ENCODE measurements at regions not wholly inside any gene's neighbourhood (a gene's known extent, or its start where the extent isn't known, plus 50 kb on each side); places are given as distances from the start of the nearest gene placed in this dataset.

DNA sequence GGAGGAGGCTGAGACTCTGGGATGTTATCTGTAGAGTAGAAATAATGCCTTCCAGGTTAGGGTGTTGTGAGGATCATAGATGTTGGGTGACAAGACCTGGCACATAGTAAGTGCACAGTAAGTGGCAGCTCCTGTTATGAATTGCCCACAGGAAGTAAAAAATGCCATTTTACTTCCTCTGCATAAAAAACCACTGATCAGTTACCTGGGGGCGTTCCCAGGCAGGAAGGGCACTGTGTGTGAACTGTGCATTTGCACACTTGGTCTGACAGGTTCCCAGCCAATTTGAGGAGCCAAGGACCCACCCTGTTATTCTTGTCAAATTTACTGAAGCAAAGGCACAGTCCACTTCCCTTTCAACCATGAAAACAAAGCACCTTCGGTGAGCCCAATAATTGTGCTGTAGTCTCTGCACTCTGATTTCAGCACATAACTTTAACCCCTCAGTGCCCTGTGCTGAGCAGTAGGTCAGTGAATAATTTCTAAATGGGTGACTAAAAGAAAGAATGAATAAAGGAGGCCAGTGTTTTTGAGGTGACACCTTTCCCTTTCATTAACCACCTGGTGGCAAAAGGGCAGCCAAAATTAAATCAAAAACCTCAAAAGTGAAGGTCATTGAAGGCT, 85.8 kb upstream of the ARHGEF3 start:
- DNase-seq, result no peak
- POLR2A ChIA-PET (ENCODE audit: unreplicated experiment), result interaction anchor here (0.6 kb wide), 1 partner anchor 264 kb away, joined by 6 read pairs; no protein-coding TSS in a partner anchor
- Histone ChIP-seq H2AFZ (replicated peaks; ENCODE audit: low read length, poor library complexity) (no peak overlapping the region), H2BK15ac (ENCODE audit: low read depth, low read length) (no peak overlapping the region), H3K9ac (ENCODE audit: low read depth, low read length) (no peak overlapping the region), H3K4ac (ENCODE audit: low read depth, low read length) (no peak overlapping the region), H3K79me1 (ENCODE audit: low read depth in 1 of 2, low read length in 2 of 2) (no peaks in the 10 kb centered on the region), H4K8ac (ENCODE audit: low read depth in 2 of 2, low read length in 2 of 2) (no peak overlapping the region), H3K4me3 (ENCODE audit: insufficient read depth, low read depth, low read length) (no peak overlapping the region), H3K4me1 (ENCODE audit: control insufficient read depth, insufficient read depth, low read length) (no peaks in the 10 kb centered on the region), H3K4me2 (ENCODE audit: low read depth, low read length) (no peak overlapping the region), H2BK5ac (ENCODE audit: low read depth, low read length, poor library complexity, severe bottlenecking) (no peak overlapping the region), H3K9me3 (ENCODE audit: control insufficient read depth, insufficient read depth, low read length) (no peaks in the 10 kb centered on the region), H3K9me1 (ENCODE audit: insufficient read depth, low read length) (no peaks in the 10 kb centered on the region), H4K5ac (ENCODE audit: low read depth, low read length) (no peak overlapping the region), H2BK120ac (ENCODE audit: low read depth, low read length) (no peak overlapping the region), H3K14ac (replicated peaks; ENCODE audit: low read depth, low read length) (no peak overlapping the region), H3K27ac (ENCODE audit: insufficient read depth, low read length) (no peak overlapping the region), H3K18ac (ENCODE audit: low read depth, low read length) (no peak overlapping the region), H2AK9ac (replicated peaks; ENCODE audit: low read depth, low read length, poor library complexity) (no peak overlapping the region), H3K56ac (ENCODE audit: extremely low read depth, insufficient read depth, low read length) (no peak overlapping the region), H3K27me3 (ENCODE audit: control insufficient read depth, insufficient read depth, low read length) (peaks cover 5% of the 10 kb centered on the region), H2BK20ac (ENCODE audit: low read depth, low read length) (no peak overlapping the region), H4K20me1 (ENCODE audit: insufficient read depth, low read length) (no peaks in the 10 kb centered on the region), H3K23ac (ENCODE audit: low read depth, low read length) (no peak overlapping the region), H4K91ac (ENCODE audit: insufficient read depth, low read depth, low read length) (no peak overlapping the region), H3K36me3 (ENCODE audit: control insufficient read depth, insufficient read depth, low read length) (no peaks in the 10 kb centered on the region), H2AK5ac (ENCODE audit: low read depth, low read length) (no peak overlapping the region)
- 100% methylated on average over 1 of the region's 2 CpGs; no CpG with 5 or more reads in 1 of the 2 experiments for WGBS, 2 experiments (ENCODE audit: extremely low coverage in 2 of 2, insufficient read length in 1 of 2)
- CTCF ChIA-PET, result interaction anchor here (0.6 kb wide), 2 partner anchors 20 to 68 kb away, joined by 4 read pairs; no protein-coding TSS in a partner anchor
- dilution Hi-C loops (cut with HindIII; ENCODE audit: low sequenced_read_pairs, unreplicated experiment) (no loop called here), in situ Hi-C loops (cut with MboI; ENCODE audit: low sequenced_read_pairs) (no loop called here), intact Hi-C loops (cut with micrococcal nuclease) (no loop called here)
- no peak for TF ChIP-seq CEBPB (IDR thresholded peaks at IDR 0.05; ENCODE audit: low read depth, low read length)
- TF ChIP-seq POLR2A (IDR thresholded peaks at IDR 0.05; ENCODE audit: low read depth, low read length), result no peak
- no peak for TF ChIP-seq CTCF (conservative IDR thresholded peaks at IDR 0.05; ENCODE audit: low read depth, low read length)
- TF ChIP-seq MAFK (IDR thresholded peaks at IDR 0.05; ENCODE audit: low read depth, low read length), result no peak
- no peak for TF ChIP-seq RFX5 (IDR thresholded peaks at IDR 0.05; ENCODE audit: low read depth, low read length)
- no peak for TF ChIP-seq USF2 (IDR thresholded peaks at IDR 0.05; ENCODE audit: low read depth, low read length)
- TF ChIP-seq RCOR1 (IDR thresholded peaks at IDR 0.05; ENCODE audit: insufficient replicate concordance, low read length), result no peak
- no peak for TF ChIP-seq FOS (IDR thresholded peaks at IDR 0.05; ENCODE audit: low read depth, low read length)
- TF ChIP-seq, protein P1, sequence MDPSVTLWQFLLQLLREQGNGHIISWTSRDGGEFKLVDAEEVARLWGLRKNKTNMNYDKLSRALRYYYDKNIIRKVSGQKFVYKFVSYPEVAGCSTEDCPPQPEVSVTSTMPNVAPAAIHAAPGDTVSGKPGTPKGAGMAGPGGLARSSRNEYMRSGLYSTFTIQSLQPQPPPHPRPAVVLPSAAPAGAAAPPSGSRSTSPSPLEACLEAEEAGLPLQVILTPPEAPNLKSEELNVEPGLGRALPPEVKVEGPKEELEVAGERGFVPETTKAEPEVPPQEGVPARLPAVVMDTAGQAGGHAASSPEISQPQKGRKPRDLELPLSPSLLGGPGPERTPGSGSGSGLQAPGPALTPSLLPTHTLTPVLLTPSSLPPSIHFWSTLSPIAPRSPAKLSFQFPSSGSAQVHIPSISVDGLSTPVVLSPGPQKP (IDR thresholded peaks at IDR 0.05; ENCODE audit: borderline replicate concordance, low read depth, low read length), result no peak
- TF ChIP-seq RAD21 (IDR thresholded peaks at IDR 0.05; ENCODE audit: low read length), result no peak
- no peak for TF ChIP-seq MAZ (IDR thresholded peaks at IDR 0.05; ENCODE audit: borderline replicate concordance, low read depth, low read length)
- TF ChIP-seq BHLHE40 (IDR thresholded peaks at IDR 0.05; ENCODE audit: low read depth, low read length), result no peak
- TF ChIP-seq NFE2L2 (IDR thresholded peaks at IDR 0.05; ENCODE audit: low read depth, low read length), result no peak
- TF ChIP-seq MXI1 (IDR thresholded peaks at IDR 0.05; ENCODE audit: borderline replicate concordance, low read depth, low read length), result no peak
- TF ChIP-seq SMC3 (IDR thresholded peaks at IDR 0.05; ENCODE audit: low read depth, low read length), result no peak
- TF ChIP-seq CHD1 (IDR thresholded peaks at IDR 0.05; ENCODE audit: low read depth, low read length), result no peak
- no TSS peak for BruUV-seq (replicated peaks)
- ATAC-seq (ENCODE audit: low read depth), result no peak
